HG03469 (cell line): ENCODE measurements at regions not wholly inside any gene's neighbourhood (a gene's known extent, or its start where the extent isn't known, plus 50 kb on each side); places are given as distances from the start of the nearest gene placed in this dataset.
"Not testable (repeated sequence)": the region's sequence is repeated elsewhere in the genome, so short reads cannot be mapped to it uniquely, and the experiment has no call there.

Experiments
- ATAC-seq: cut with Tn5 transposase; IDR thresholded peaks from one replicate; pipeline ENCODE4 v1.9.1; 2021; ENCODE audit warnings: mild to moderate bottlenecking, moderate library complexity, moderate number of reproducible peaks; ENCODE audit not compliant: unreplicated experiment

- ATAC-seq = not testable (repeated sequence)
Measured at GRCh38 chr7:65071854-65072431, 65.5 kb upstream of the ERV3-1 start.

DNA sequence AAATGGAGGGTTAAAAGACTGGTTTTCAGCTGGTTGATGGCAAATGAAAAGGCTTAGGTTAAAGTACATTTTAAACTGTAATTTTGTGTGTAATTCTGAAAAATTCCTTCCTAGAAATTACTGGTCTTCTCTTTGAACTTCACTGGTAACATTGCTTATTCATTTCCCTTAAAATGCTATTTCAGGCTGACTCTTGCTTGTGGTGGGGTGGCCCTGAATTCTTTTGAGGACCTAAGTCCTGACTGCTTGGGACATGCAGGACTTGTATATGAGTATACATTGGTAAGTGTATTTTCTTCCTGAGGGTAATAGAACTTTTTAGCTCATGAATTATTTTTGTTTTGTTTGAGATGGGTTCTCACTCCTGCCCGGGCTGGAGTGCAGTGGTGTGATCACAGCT is 63.0 kb upstream of the ERV3-1 start:
- not testable (repeated sequence) for ATAC-seq

GRCh38 chr7:65062566-65062965 is 56.1 kb upstream of the ERV3-1 start:
- not testable (repeated sequence) for ATAC-seq

- ATAC-seq = peak; percentile 64
Measured at GRCh38 chr7:65059247-65059646, 52.8 kb upstream of the ERV3-1 start.
